SK-N-SH (cell line): ENCODE measurements at regions not wholly inside any gene's neighbourhood (a gene's known extent, or its start where the extent isn't known, plus 50 kb on each side); places are given as distances from the start of the nearest gene placed in this dataset.

Experiments used
- CTCF ChIA-PET: fragments of 300-600, 350-600 bp; formaldehyde crosslinking; extraction: SDS; loops from one replicate; lab custom pipeline; 2021; lab: Yijun Ruan, JAX
- POLR2A ChIA-PET: fragments of 350-600 bp; sonication (Branson Sonifier 250); formaldehyde crosslinking; extraction: SDS; loops from one replicate; lab custom pipeline; 2020; ENCODE audit warnings: antibody characterized with exemption, inconsistent platforms; lab: Yijun Ruan, JAX
- DNase-seq: peaks from one replicate; pipeline ENCODE4 v3.0.0; 2012
- H2AFZ ChIP-seq: fragments of 200-600 bp; sonication (generic); 2 replicates; pipeline ENCODE4 v1.8.1; 2016; ENCODE audit warnings: antibody characterized with exemption, mild to moderate bottlenecking, low read depth
- H3F3A ChIP-seq: fragments of 200-600 bp; sonication (generic); replicated peaks from 2 replicates; pipeline ENCODE3; 2016; ENCODE audit warnings: antibody characterized with exemption, mild to moderate bottlenecking; ENCODE audit not compliant: insufficient read depth
- H3K27ac ChIP-seq, 2 experiments: fragments of 200-500 bp in 1 of 2; fragments of 200-600 bp in 1 of 2; sonication (Bioruptor generic) in 1 of 2; sonication (generic), shearing (Covaris generic) in 1 of 2; 2 replicates each; pipeline versions ENCODE4 v1.5.1 to v1.6.1; 2014 to 2016; ENCODE audit warnings: low read depth in 2 of 2, inconsistent platforms in 1 of 2, low read length in 1 of 2, mild to moderate bottlenecking in 1 of 2, mixed read lengths in 1 of 2
- H3K27me3 ChIP-seq: fragments of 200-600 bp; sonication (generic), shearing (Covaris generic); 2 replicates; pipeline ENCODE4 v1.6.1; 2016; ENCODE audit warnings: mixed run types; ENCODE audit not compliant: insufficient read depth
- H3K36me3 ChIP-seq, 2 experiments: fragments of 200-500 bp in 1 of 2; fragments of 200-600 bp in 1 of 2; sonication (Bioruptor generic) in 1 of 2; sonication (generic) in 1 of 2; replicated peaks in 1 of 2; 2 replicates each; pipeline versions ENCODE3 to v1.5.1; 2014 to 2016; ENCODE audit warnings: low read length in 1 of 2, mild to moderate bottlenecking in 1 of 2; ENCODE audit not compliant: insufficient read depth in 2 of 2, control insufficient read depth in 1 of 2
- H3K4me1 ChIP-seq, 2 experiments: fragments of 200-500 bp in 1 of 2; fragments of 200-600 bp in 1 of 2; sonication (Bioruptor generic) in 1 of 2; sonication (generic), shearing (Covaris generic) in 1 of 2; 2 replicates each; pipeline versions ENCODE4 v1.5.1 to v1.6.1; 2014 to 2016; ENCODE audit warnings: low read depth in 1 of 2, low read length in 1 of 2, mixed run types in 1 of 2; ENCODE audit not compliant: insufficient read depth in 2 of 2, control insufficient read depth in 1 of 2
- H3K4me2 ChIP-seq: fragments of 200-600 bp; sonication (generic), shearing (Covaris generic); 2 replicates; pipeline ENCODE4 v1.6.1; 2017; ENCODE audit warnings: mixed run types
- H3K4me3 ChIP-seq, 2 experiments: fragments of 200-500 bp in 1 of 2; fragments of 200-600 bp in 1 of 2; sonication (Bioruptor generic) in 1 of 2; sonication (generic), shearing (Covaris generic) in 1 of 2; 2 replicates each; pipeline versions ENCODE4 v1.5.1 to v1.8.1; 2014 to 2016; ENCODE audit warnings: low read depth in 2 of 2, inconsistent platforms in 1 of 2, low read length in 1 of 2, mild to moderate bottlenecking in 1 of 2, mixed read lengths in 1 of 2, moderate library complexity in 1 of 2
- H3K79me2 ChIP-seq: fragments of 200-600 bp; sonication (generic); 2 replicates; pipeline ENCODE4 v1.8.1; 2017; ENCODE audit warnings: mild to moderate bottlenecking; ENCODE audit not compliant: insufficient read depth
- H3K9ac ChIP-seq: fragments of 200-600 bp; sonication (generic); 2 replicates; pipeline ENCODE4 v1.6.1; 2017; ENCODE audit warnings: mixed run types
- H3K9me2 ChIP-seq: fragments of 200-600 bp; sonication (generic); 2 replicates; pipeline ENCODE4 v1.6.1; 2017; ENCODE audit warnings: mixed run types
- H3K9me3 ChIP-seq: fragments of 200-600 bp; sonication (generic); 2 replicates; pipeline ENCODE4 v1.6.1; 2017; ENCODE audit warnings: mixed run types, mild to moderate bottlenecking, moderate library complexity
- H4K20me1 ChIP-seq: fragments of 200-600 bp; sonication (generic); 2 replicates; pipeline ENCODE4 v1.6.1; 2017; ENCODE audit warnings: mild to moderate bottlenecking, mixed run types; ENCODE audit not compliant: insufficient read depth
- CHD2 ChIP-seq: fragments of 150-350 bp; IDR thresholded peaks from 2 replicates; pipeline ENCODE4 v1.6.1; 2018; ENCODE audit warnings: low read length; ENCODE audit not compliant: partially characterized antibody
- ELF1 ChIP-seq: IDR thresholded peaks from 2 replicates; pipeline ENCODE4 v1.4.0; 2012
- EP300 ChIP-seq, 2 experiments: IDR thresholded peaks; 2 replicates each; pipeline versions ENCODE4 v1.4.0 to v1.6.1; 2012; ENCODE audit warnings: borderline replicate concordance in 1 of 2, low read depth in 1 of 2, low read length in 1 of 2
- EZH2phosphoT487 ChIP-seq: fragments of 200-600 bp; sonication (generic); IDR thresholded peaks from 2 replicates; pipeline ENCODE4 v1.6.1; 2017; ENCODE audit warnings: low read depth, mixed run types, mild to moderate bottlenecking, antibody characterized with exemption, moderate library complexity, borderline replicate concordance
- FOSL2 ChIP-seq: IDR thresholded peaks from 2 replicates; pipeline ENCODE4 v1.4.0; 2012; ENCODE audit warnings: low read depth, mild to moderate bottlenecking, moderate library complexity, borderline replicate concordance
- FOXM1 ChIP-seq: IDR thresholded peaks from 2 replicates; pipeline ENCODE4 v1.4.0; 2012; ENCODE audit warnings: low read depth, mild to moderate bottlenecking
- JUND ChIP-seq: IDR thresholded peaks from 2 replicates; pipeline ENCODE4 v1.4.0; 2012
- MEF2A ChIP-seq: IDR thresholded peaks from 2 replicates; pipeline ENCODE4 v1.4.0; 2012; ENCODE audit warnings: low read depth, borderline replicate concordance
- MXI1 ChIP-seq: IDR thresholded peaks from 2 replicates; pipeline ENCODE4 v1.6.1; 2012; ENCODE audit warnings: mild to moderate bottlenecking, low read depth, low read length, improper control_type of control experiment
- RAD21 ChIP-seq: IDR thresholded peaks from 2 replicates; pipeline ENCODE4 v1.6.1; 2012; ENCODE audit warnings: mild to moderate bottlenecking, low read length
- REST ChIP-seq: IDR thresholded peaks from 2 replicates; pipeline ENCODE4 v1.6.1; 2012; ENCODE audit warnings: mild to moderate bottlenecking, low read depth, low read length, moderate library complexity
- RFX5 ChIP-seq: IDR thresholded peaks from 2 replicates; pipeline ENCODE4 v1.6.1; 2012; ENCODE audit warnings: mild to moderate bottlenecking, improper control_type of control experiment, low read length
- RXRA ChIP-seq: IDR thresholded peaks from 2 replicates; pipeline ENCODE4 v1.4.0; 2012; ENCODE audit warnings: low read depth, mild to moderate bottlenecking, borderline replicate concordance
- SIN3A ChIP-seq: IDR thresholded peaks from 2 replicates; pipeline ENCODE4 v1.6.1; 2012; ENCODE audit warnings: low read depth, mild to moderate bottlenecking, low read length, moderate library complexity, borderline replicate concordance
- TCF12 ChIP-seq: IDR thresholded peaks from 2 replicates; pipeline ENCODE4 v1.4.0; 2012
- TEAD4 ChIP-seq: IDR thresholded peaks from 2 replicates; pipeline ENCODE4 v1.4.0; 2012; ENCODE audit warnings: mild to moderate bottlenecking, borderline replicate concordance; ENCODE audit not compliant: insufficient read depth
- WGBS: methylation state at CpG from one replicate; pipeline ENCODE4 v1.1.6; 2017; ENCODE audit warnings: low lambda C conversion rate; 5-methylcytosine and 5-hydroxymethylcytosine counted together
- TF ChIP-seq, protein P1 (sequence below): IDR thresholded peaks from 2 replicates; pipeline ENCODE4 v1.4.0; 2012; ENCODE audit warnings: low read depth, borderline replicate concordance
- TF ChIP-seq, protein P2 (sequence below): IDR thresholded peaks from 2 replicates; pipeline ENCODE4; 2012

DNA sequence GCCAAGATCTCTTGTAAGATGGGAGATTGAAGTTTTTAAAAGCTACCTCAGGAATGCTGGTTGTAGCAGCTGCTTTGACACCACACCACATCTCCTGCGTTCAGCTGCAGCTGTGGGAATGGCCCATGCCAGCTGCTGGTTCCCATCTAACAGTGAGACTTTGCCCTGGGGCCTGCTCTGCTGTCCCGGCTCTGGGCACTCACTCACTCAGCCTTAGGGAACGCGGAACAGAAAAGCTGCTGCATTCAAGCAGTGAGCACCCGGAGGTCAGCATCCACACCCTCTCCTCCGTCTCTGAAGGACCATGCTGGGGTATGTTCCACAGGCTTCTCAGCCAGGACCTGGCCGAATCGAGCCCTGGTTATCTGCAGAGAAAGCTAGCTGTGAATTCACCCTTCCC is 197.1 kb upstream of the CXCL12 start:
- H3K27ac ChIP-seq = no peak overlapping the region
- no peaks in the 10 kb centered on the region for H4K20me1 ChIP-seq
- no peaks in the 10 kb centered on the region for H3K79me2 ChIP-seq
- no peaks in the 10 kb centered on the region for H3K36me3 ChIP-seq
- WGBS = 0% methylated on average over 2 of the region's 8 CpGs
- DNase-seq = no peak
- ChIA-PET CTCF (no interaction called here), POLR2A (no interaction called here)
- no peak overlapping the region for H3K4me3 ChIP-seq
- no peaks in the 10 kb centered on the region for H3K27me3 ChIP-seq
- no peaks in the 10 kb centered on the region for H3F3A ChIP-seq
- H3K4me1 ChIP-seq = no peaks in the 10 kb centered on the region
- no peaks in the 10 kb centered on the region for H3K9me3 ChIP-seq
- no peaks in the 10 kb centered on the region for H3K9me2 ChIP-seq
- no peak overlapping the region for H3K9ac ChIP-seq
- H3K4me2 ChIP-seq = no peak overlapping the region
- no peak for TF ChIP-seq EZH2phosphoT487
- TF ChIP-seq CHD2 = no peak
- TF ChIP-seq TCF12 = no peak
- TF ChIP-seq RAD21 = no peak
- no peak for TF ChIP-seq TEAD4
- H2AFZ ChIP-seq = 0 out of 2 replicates have a peak overlapping the region, but pooled peaks have one; percentile 13

DNA sequence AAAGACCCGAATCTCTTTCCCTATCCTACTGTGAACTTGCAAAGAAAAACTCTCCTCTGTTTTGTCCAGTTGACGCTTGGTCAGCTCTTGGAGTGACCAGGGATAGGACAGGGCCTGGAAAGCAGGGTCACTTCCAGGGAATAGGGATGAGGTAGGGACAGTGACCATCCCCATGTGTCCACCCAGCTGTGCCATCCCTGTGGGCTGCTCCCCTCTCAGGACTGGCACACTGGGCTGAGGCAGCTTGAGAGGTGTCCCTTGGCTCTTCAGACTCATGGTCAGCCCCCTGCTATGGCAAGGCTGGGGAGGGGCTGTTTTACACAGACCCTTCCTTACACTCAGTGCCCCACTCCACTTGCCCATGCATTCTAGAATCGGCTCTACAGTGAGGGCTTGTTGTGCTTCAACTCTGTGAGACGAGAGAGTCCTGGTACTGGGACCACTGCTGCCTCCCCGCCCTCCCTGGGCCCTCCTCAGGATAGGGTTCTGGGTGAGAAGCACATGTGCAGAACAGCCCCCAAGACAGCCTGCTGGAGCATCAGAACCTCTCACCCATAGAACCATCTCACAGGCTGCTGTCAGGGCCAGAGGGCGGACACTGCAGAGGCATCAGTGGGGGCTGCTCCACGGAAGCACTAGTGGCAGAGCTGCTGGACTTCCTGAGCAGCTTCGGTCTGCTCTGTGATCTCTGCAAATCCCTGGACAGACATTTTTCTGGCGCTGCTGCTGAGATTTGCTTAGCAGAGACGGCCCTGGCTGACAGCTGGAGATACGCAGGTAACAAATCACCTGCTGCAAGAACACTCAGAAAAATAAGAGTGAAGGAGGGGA is 202.8 kb upstream of the CXCL12 start:
- H3K4me1 ChIP-seq = no peaks in the 10 kb centered on the region
- ChIA-PET POLR2A (no interaction called here), CTCF (no interaction called here)
- H3K36me3 ChIP-seq = no peaks in the 10 kb centered on the region
- no peak overlapping the region for H3K27ac ChIP-seq
- no peak overlapping the region for H3K4me3 ChIP-seq
- TF ChIP-seq FOSL2 = no peak
- TF ChIP-seq RFX5 = no peak
- TF ChIP-seq RAD21 = no peak
- TF ChIP-seq JUND = no peak
- TF ChIP-seq, protein P1, sequence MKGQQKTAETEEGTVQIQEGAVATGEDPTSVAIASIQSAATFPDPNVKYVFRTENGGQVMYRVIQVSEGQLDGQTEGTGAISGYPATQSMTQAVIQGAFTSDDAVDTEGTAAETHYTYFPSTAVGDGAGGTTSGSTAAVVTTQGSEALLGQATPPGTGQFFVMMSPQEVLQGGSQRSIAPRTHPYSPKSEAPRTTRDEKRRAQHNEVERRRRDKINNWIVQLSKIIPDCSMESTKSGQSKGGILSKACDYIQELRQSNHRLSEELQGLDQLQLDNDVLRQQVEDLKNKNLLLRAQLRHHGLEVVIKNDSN = no peak
- TF ChIP-seq EP300 (IDR thresholded peaks at IDR 0.05; ENCODE audit: borderline replicate concordance in 1 of 2, low read depth in 1 of 2, low read length in 1 of 2) = no peak
- no peak for TF ChIP-seq REST
- no peak for TF ChIP-seq TEAD4
- TF ChIP-seq RXRA = no peak
- TF ChIP-seq MEF2A = no peak
- no peak for TF ChIP-seq FOXM1
- no peak for TF ChIP-seq ELF1
- TF ChIP-seq TCF12 = no peak
- no peak for TF ChIP-seq SIN3A
- TF ChIP-seq, protein P2, sequence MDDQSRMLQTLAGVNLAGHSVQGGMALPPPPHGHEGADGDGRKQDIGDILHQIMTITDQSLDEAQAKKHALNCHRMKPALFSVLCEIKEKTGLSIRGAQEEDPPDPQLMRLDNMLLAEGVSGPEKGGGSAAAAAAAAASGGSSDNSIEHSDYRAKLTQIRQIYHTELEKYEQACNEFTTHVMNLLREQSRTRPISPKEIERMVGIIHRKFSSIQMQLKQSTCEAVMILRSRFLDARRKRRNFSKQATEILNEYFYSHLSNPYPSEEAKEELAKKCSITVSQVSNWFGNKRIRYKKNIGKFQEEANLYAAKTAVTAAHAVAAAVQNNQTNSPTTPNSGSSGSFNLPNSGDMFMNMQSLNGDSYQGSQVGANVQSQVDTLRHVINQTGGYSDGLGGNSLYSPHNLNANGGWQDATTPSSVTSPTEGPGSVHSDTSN = no peak
- TF ChIP-seq MXI1 = no peak
- no peaks in the 10 kb centered on the region for H4K20me1 ChIP-seq
- H3K9me3 ChIP-seq = no peaks in the 10 kb centered on the region
- H3K79me2 ChIP-seq = no peaks in the 10 kb centered on the region
- 2% methylated on average over 10 of the region's 11 CpGs for WGBS
- DNase-seq = no peak
- no peaks in the 10 kb centered on the region for H3F3A ChIP-seq
- no peaks in the 10 kb centered on the region for H3K9me2 ChIP-seq
- H3K9ac ChIP-seq = no peak overlapping the region
- no peak overlapping the region for H2AFZ ChIP-seq
- no peak overlapping the region for H3K4me2 ChIP-seq
- peaks cover 5% of the 10 kb centered on the region; the same call in 1 of the 2 replicates for H3K27me3 ChIP-seq
